Endodermal cell (in vitro differentiated cells): ENCODE measurements at regions not wholly inside any gene's neighbourhood (a gene's known extent, or its start where the extent isn't known, plus 50 kb on each side); places are given as distances from the start of the nearest gene placed in this dataset.

Experiments
- DNase-seq: peaks from one replicate; pipeline ENCODE4 v3.0.0-alpha.2; 2017
- H3K27ac ChIP-seq: 2 replicates; pipeline ENCODE4 v1.5.1; 2013; ENCODE audit warnings: mild to moderate bottlenecking, low read depth, low read length, moderate library complexity
- H3K27me3 ChIP-seq: 2 replicates; pipeline ENCODE4 v1.6.1; 2013; ENCODE audit warnings: mild to moderate bottlenecking, low read length, moderate library complexity; ENCODE audit not compliant: insufficient read depth, control insufficient read depth, poor library complexity, severe bottlenecking
- H3K36me3 ChIP-seq: 2 replicates; pipeline ENCODE4 v1.7.0; 2013; ENCODE audit warnings: mild to moderate bottlenecking, low read length, moderate library complexity; ENCODE audit not compliant: control insufficient read depth, insufficient read depth
- H3K4me1 ChIP-seq: one replicate; pipeline ENCODE4 v1.7.0; 2013; ENCODE audit warnings: low read length; ENCODE audit not compliant: control insufficient read depth, insufficient read depth
- H3K4me3 ChIP-seq: 2 replicates; pipeline ENCODE4 v1.5.1; 2013; ENCODE audit warnings: mild to moderate bottlenecking, low read length, moderate library complexity
- H3K9ac ChIP-seq: 2 replicates; pipeline ENCODE4 v1.6.1; 2013; ENCODE audit warnings: mild to moderate bottlenecking, low read length, moderate library complexity; ENCODE audit not compliant: poor library complexity, severe bottlenecking; ENCODE audit errors: extremely low read depth
- H3K9me3 ChIP-seq: 2 replicates; pipeline ENCODE4 v1.6.1; 2013; ENCODE audit warnings: mild to moderate bottlenecking, low read length, moderate library complexity; ENCODE audit not compliant: control insufficient read depth
- H3K27ac Mint-ChIP-seq: 2 replicates; pipeline ENCODE4 v1.8.0; 2020; ENCODE audit warnings: mixed read lengths
- H3K27me3 Mint-ChIP-seq: 2 replicates; pipeline ENCODE4 v1.8.0; 2021; ENCODE audit warnings: mild to moderate bottlenecking, mixed read lengths; ENCODE audit not compliant: insufficient read depth
- H3K36me3 Mint-ChIP-seq: 2 replicates; pipeline ENCODE4 v1.8.0; 2020; ENCODE audit warnings: low read depth, mixed read lengths
- H3K4me1 Mint-ChIP-seq: 2 replicates; pipeline ENCODE4 v1.8.0; 2020; ENCODE audit warnings: mixed read lengths
- H3K4me3 Mint-ChIP-seq: 2 replicates; pipeline ENCODE4 v1.8.0; 2020; ENCODE audit warnings: mild to moderate bottlenecking, moderate library complexity, mixed read lengths
- H3K9me3 Mint-ChIP-seq: 2 replicates; pipeline ENCODE4 v1.8.0; 2020; ENCODE audit warnings: mild to moderate bottlenecking, mixed read lengths
- WGBS, 2 experiments: methylation state at CpG; one replicate each; pipeline versions ENCODE4 v1.1.5 to v1.1.7; 2013; ENCODE audit warnings: missing lambda C conversion rate in 2 of 2, mixed read lengths in 1 of 2; ENCODE audit not compliant: insufficient coverage in 1 of 2, insufficient read length in 1 of 2; 5-methylcytosine and 5-hydroxymethylcytosine counted together
- TF ChIP-seq, protein P1 (sequence below): fragments of 200-600 bp; sonication (generic); conservative IDR thresholded peaks from 2 replicates; pipeline ENCODE4 v1.5.0; 2021; ENCODE audit warnings: antibody characterized with exemption, mild to moderate bottlenecking

DNA sequence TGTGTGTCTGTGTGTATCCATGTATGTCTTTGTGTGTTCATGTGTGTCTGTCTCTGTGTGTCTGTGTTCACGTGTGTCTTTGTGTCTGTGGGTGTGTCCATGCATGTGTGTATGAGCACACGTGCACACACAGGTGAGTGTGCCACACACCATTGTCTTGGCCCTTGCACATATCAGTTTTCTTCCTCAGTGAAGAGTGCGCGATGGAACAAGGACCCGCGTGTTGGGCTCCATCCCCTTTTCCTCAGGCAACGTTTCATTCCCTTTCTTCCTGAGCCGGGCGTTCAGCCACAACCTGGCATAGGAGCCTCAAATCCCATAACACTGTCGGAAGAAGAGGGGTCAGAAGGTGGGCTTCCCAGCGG lies 74.3 kb downstream of the PTGR3 start:
- Mint-ChIP-seq H3K9me3 (peaks cover 2% of the 10 kb centered on the region), H3K4me1 (no peaks in the 10 kb centered on the region), H3K27ac (no peak overlapping the region), H3K4me3 (no peak overlapping the region), H3K36me3 (no peaks in the 10 kb centered on the region), H3K27me3 (peaks cover 3% of the 10 kb centered on the region)
- Histone ChIP-seq H3K27me3 (no peaks in the 10 kb centered on the region), H3K27ac (no peak overlapping the region), H3K9ac (no peak overlapping the region), H3K9me3 (no peaks in the 10 kb centered on the region), H3K36me3 (no peaks in the 10 kb centered on the region), H3K4me1 (no peaks in the 10 kb centered on the region), H3K4me3 (no peak overlapping the region)
- TF ChIP-seq, protein P1, sequence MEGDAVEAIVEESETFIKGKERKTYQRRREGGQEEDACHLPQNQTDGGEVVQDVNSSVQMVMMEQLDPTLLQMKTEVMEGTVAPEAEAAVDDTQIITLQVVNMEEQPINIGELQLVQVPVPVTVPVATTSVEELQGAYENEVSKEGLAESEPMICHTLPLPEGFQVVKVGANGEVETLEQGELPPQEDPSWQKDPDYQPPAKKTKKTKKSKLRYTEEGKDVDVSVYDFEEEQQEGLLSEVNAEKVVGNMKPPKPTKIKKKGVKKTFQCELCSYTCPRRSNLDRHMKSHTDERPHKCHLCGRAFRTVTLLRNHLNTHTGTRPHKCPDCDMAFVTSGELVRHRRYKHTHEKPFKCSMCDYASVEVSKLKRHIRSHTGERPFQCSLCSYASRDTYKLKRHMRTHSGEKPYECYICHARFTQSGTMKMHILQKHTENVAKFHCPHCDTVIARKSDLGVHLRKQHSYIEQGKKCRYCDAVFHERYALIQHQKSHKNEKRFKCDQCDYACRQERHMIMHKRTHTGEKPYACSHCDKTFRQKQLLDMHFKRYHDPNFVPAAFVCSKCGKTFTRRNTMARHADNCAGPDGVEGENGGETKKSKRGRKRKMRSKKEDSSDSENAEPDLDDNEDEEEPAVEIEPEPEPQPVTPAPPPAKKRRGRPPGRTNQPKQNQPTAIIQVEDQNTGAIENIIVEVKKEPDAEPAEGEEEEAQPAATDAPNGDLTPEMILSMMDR = no peak
- 92 to 98% methylated on average over 6 to 11 of the region's 11 CpGs for WGBS, 2 experiments
- no peak for DNase-seq

DNA sequence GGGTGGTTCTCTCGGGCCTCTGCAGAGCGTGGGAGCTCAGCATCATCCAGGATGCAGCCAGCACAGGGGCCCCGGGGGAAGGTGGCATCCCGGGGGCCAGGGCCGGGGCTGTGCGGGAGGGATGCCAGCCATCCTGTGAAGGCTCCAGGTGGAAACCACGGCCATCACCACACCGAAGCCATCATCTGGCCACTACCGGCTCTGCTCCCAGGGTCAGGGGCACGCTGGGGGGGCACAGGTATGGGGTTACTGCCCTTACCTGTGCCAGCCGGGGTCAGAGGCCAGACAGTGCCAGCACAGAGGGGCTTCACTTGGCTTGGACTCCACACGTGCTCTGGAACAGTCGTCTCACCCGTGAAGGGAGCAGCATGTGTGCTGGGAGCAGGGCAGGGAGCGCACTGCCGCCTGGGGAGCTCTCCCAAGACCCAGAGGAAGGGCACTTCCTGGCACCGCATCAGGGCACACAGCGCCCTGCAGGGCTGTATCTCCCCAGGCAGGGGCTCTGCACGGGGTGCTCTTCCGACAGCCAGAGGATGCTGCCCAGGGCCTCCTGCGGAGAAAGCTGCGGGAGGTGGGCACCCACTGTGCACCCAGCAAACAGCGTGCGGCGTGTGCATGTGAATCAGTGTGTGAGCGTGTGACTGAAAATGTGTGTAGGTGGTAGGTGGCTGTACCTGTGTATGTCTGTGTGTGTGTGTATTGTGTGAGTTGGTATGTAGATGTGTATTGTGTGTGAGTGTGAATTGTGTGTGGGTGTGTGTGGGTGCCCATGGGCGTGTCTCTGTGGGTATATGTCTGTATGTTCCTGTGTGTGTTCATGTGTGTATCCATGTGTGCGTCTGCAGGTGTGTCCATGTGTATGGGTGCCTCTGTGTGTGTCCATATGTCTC lies 75.0 kb downstream of the PTGR3 start:
- Mint-ChIP-seq H3K36me3 (no peaks in the 10 kb centered on the region), H3K4me3 (no peak overlapping the region), H3K27ac (no peak overlapping the region), H3K4me1 (no peaks in the 10 kb centered on the region), H3K9me3 (peaks cover 2% of the 10 kb centered on the region), H3K27me3 (peaks cover 3% of the 10 kb centered on the region)
- no peaks in the 10 kb centered on the region for H3K9me3 ChIP-seq
- no peak overlapping the region for H3K27ac ChIP-seq
- TF ChIP-seq, protein P1 = no peak
- H3K4me3 ChIP-seq = no peak overlapping the region
- H3K27me3 ChIP-seq = no peaks in the 10 kb centered on the region
- peak; percentile 29 for DNase-seq
- WGBS, 2 experiments = 93% methylated on average over 14 to 28 of the region's 28 CpGs
- no peak overlapping the region for H3K9ac ChIP-seq
- H3K36me3 ChIP-seq = no peaks in the 10 kb centered on the region
- H3K4me1 ChIP-seq = no peaks in the 10 kb centered on the region

DNA sequence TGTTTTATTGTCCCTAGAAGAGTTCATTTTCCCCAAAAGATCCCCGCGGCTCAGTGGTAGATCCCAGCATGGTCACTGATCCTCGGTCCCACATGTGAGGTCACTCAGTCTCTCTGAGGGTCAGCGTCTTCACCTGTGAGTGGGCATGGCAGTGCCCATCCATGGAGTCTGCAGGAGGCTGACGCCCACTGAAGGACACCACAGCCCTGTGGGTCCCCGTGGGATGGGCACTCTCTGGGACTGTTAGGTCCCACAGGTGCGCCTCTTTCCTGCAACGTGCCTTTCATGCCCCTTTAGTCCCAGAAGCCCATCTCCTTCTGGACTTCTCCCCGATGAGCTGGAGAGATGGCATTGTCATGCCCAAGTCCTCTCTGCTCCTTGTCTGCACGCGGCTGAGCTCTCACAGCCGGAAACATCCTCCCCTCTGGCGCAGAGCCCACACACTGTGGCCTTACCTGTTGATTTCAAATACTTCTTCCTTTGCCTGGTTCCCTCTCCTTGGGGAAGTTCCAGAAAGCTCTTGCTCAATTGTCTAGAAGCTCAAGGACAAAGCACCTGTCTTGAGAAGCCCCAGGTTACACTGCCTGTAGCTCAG lies 75.9 kb downstream of the PTGR3 start:
- TF ChIP-seq, protein P1 = no peak
- Mint-ChIP-seq H3K27me3 (peaks cover 3% of the 10 kb centered on the region), H3K27ac (no peak overlapping the region), H3K4me1 (no peaks in the 10 kb centered on the region), H3K4me3 (no peak overlapping the region), H3K36me3 (no peaks in the 10 kb centered on the region), H3K9me3 (peaks cover 2% of the 10 kb centered on the region)
- H3K27ac ChIP-seq = no peak overlapping the region
- DNase-seq = peak; percentile 24
- no peaks in the 10 kb centered on the region for H3K4me1 ChIP-seq
- 89 to 93% methylated on average over 9 to 13 of the region's 13 CpGs for WGBS, 2 experiments
- no peaks in the 10 kb centered on the region for H3K27me3 ChIP-seq
- no peaks in the 10 kb centered on the region for H3K36me3 ChIP-seq
- H3K9ac ChIP-seq = no peak overlapping the region
- H3K4me3 ChIP-seq = no peak overlapping the region
- no peaks in the 10 kb centered on the region for H3K9me3 ChIP-seq
